ENCODE measurements at regions not wholly inside any gene's neighbourhood (a gene's known extent, or its start where the extent isn't known, plus 50 kb on each side); places are given as distances from the start of the nearest gene placed in this dataset.

DNA sequence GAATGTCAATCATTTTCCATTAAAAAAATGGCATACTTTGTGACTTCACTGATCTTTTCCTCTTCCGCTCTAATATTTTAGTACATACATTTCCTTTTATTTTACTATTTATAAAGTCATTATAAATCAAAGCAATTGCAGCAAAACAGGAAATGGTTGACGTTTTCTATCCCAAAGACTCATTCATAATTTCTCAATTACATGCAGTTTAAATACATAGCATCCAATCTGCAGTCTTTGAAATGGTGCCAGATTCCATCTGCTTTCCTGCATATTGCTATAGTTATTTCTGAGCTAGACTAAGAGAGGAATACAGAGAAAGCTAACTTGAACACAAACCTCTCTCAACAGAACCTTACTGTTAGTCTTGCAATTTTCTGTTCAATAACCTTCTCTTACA lies 179.8 kb downstream of the ZPLD1 start:
- Mint-ChIP-seq H3K36me3 (ENCODE audit: insufficient read depth) (no peaks in the 10 kb centered on the region), H3K4me3 (no peak overlapping the region), H3K9me3 (no peaks in the 10 kb centered on the region), H3K4me1 (no peaks in the 10 kb centered on the region), H3K27me3 (peaks cover 8% of the 10 kb centered on the region), H3K27ac (ENCODE audit: low read depth) (no peak overlapping the region)
- DNase-seq (ENCODE audit: low spot score in 2 of 2): no peak
- ATAC-seq (replicated peaks; ENCODE audit: extremely low read depth, poor library complexity, severe bottlenecking): no peak

- Mint-ChIP-seq H3K27ac (ENCODE audit: low read depth) (no peak overlapping the region), H3K27me3 (peaks cover 20% of the 10 kb centered on the region), H3K4me1 (no peaks in the 10 kb centered on the region), H3K4me3 (no peak overlapping the region), H3K36me3 (ENCODE audit: insufficient read depth) (no peaks in the 10 kb centered on the region), H3K9me3 (peaks cover 5% of the 10 kb centered on the region)
- DNase-seq (ENCODE audit: low spot score in 2 of 2): no peak
- no peak for ATAC-seq (replicated peaks; ENCODE audit: extremely low read depth, poor library complexity, severe bottlenecking)
Measured at GRCh38 chr3:102617381-102617780, 182.6 kb downstream of the ZPLD1 start.

GRCh38 chr3:102619361-102619760 lies 184.5 kb downstream of the ZPLD1 start:
- peaks cover 5% of the 10 kb centered on the region for H3K9me3 Mint-ChIP-seq
- DNase-seq (ENCODE audit: low spot score in 2 of 2) (no peak), ATAC-seq (replicated peaks; ENCODE audit: extremely low read depth, poor library complexity, severe bottlenecking) (no peak)
- H3K36me3 Mint-ChIP-seq (ENCODE audit: insufficient read depth): no peaks in the 10 kb centered on the region
- no peak overlapping the region for H3K27ac Mint-ChIP-seq (ENCODE audit: low read depth)
- H3K4me1 Mint-ChIP-seq: no peaks in the 10 kb centered on the region
- H3K4me3 Mint-ChIP-seq: no peak overlapping the region
- peaks cover 20% of the 10 kb centered on the region for H3K27me3 Mint-ChIP-seq

GRCh38 chr3:102629943-102630342 lies 195.1 kb downstream of the ZPLD1 start:
- H3K27me3 Mint-ChIP-seq: no peaks in the 10 kb centered on the region
- no peak overlapping the region for H3K4me3 Mint-ChIP-seq
- no peaks in the 10 kb centered on the region for H3K4me1 Mint-ChIP-seq
- no peak overlapping the region for H3K27ac Mint-ChIP-seq (ENCODE audit: low read depth)
- no peak for ATAC-seq (replicated peaks; ENCODE audit: extremely low read depth, poor library complexity, severe bottlenecking)
- H3K36me3 Mint-ChIP-seq (ENCODE audit: insufficient read depth): no peaks in the 10 kb centered on the region
- H3K9me3 Mint-ChIP-seq: peaks cover 7% of the 10 kb centered on the region
- DNase-seq (ENCODE audit: low spot score in 2 of 2): no peak

DNA sequence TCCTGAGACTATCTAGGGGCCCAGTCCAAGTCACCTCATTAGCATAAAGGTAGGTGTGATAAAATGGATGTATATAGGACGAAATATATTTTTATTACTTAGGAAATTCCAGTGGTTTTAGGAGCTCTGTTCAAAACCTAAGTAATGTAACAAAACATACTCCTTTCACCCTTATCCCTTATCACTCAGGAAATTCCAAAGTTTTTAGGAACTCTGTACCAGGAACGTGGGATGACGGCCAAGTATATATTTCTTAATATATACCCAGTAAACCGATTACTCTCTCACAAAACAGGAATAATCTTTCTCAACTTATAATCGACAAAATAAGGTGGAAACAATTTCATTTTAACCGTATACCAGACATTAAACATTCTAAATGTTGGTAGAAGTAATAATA lies 195.7 kb downstream of the ZPLD1 start:
- no peaks in the 10 kb centered on the region for H3K4me1 Mint-ChIP-seq
- no peaks in the 10 kb centered on the region for H3K36me3 Mint-ChIP-seq (ENCODE audit: insufficient read depth)
- no peaks in the 10 kb centered on the region for H3K27me3 Mint-ChIP-seq
- H3K4me3 Mint-ChIP-seq: no peak overlapping the region
- H3K27ac Mint-ChIP-seq (ENCODE audit: low read depth): no peak overlapping the region
- peaks cover 7% of the 10 kb centered on the region for H3K9me3 Mint-ChIP-seq
- DNase-seq (ENCODE audit: low spot score in 2 of 2) (no peak), ATAC-seq (replicated peaks; ENCODE audit: extremely low read depth, poor library complexity, severe bottlenecking) (no peak)

- DNase-seq (ENCODE audit: low spot score in 2 of 2) (no peak), ATAC-seq (replicated peaks; ENCODE audit: extremely low read depth, poor library complexity, severe bottlenecking) (no peak)
- Mint-ChIP-seq H3K27ac (ENCODE audit: low read depth) (no peak overlapping the region), H3K9me3 (peaks cover 5% of the 10 kb centered on the region), H3K36me3 (ENCODE audit: insufficient read depth) (no peaks in the 10 kb centered on the region), H3K4me3 (no peak overlapping the region), H3K4me1 (no peaks in the 10 kb centered on the region), H3K27me3 (peaks cover 10% of the 10 kb centered on the region)
Measured at GRCh38 chr3:102643546-102643945, 208.7 kb downstream of the ZPLD1 start.

DNA sequence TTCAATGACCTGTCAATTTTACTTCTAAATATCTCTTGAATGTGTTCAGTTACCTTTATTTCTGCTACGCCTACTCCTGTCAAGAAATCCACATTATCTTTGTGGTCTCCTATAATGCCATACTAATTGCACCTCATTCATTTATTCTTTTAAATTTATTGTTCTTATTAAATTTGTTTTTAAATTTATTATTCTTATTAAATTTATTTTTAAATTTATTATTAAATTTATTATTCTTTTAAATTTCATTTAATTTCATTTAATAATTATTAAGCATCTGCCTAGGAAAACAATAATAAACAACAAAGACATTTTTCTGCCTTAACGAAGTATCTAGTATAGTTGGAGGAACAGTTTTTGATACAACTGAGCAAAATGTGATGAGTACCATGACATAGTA lies 211.7 kb downstream of the ZPLD1 start:
- peaks cover 5% of the 10 kb centered on the region for H3K9me3 Mint-ChIP-seq
- H3K27ac Mint-ChIP-seq (ENCODE audit: low read depth): no peak overlapping the region
- DNase-seq (ENCODE audit: low spot score in 2 of 2) (no peak), ATAC-seq (replicated peaks; ENCODE audit: extremely low read depth, poor library complexity, severe bottlenecking) (no peak)
- H3K4me1 Mint-ChIP-seq: no peaks in the 10 kb centered on the region
- H3K36me3 Mint-ChIP-seq (ENCODE audit: insufficient read depth): no peaks in the 10 kb centered on the region
- no peak overlapping the region for H3K4me3 Mint-ChIP-seq
- no peaks in the 10 kb centered on the region for H3K27me3 Mint-ChIP-seq

GRCh38 chr3:102660653-102661052 lies 225.8 kb downstream of the ZPLD1 start:
- Mint-ChIP-seq H3K36me3 (ENCODE audit: insufficient read depth) (no peaks in the 10 kb centered on the region), H3K9me3 (no peaks in the 10 kb centered on the region), H3K27ac (ENCODE audit: low read depth) (no peak overlapping the region), H3K4me1 (no peaks in the 10 kb centered on the region), H3K4me3 (no peak overlapping the region), H3K27me3 (peaks cover 30% of the 10 kb centered on the region)
- ATAC-seq (replicated peaks; ENCODE audit: extremely low read depth, poor library complexity, severe bottlenecking): no peak
- DNase-seq (ENCODE audit: low spot score in 2 of 2): no peak

GRCh38 chr3:102661707-102662497 lies 227.1 kb downstream of the ZPLD1 start:
- H3K4me3 Mint-ChIP-seq: no peak overlapping the region
- no peaks in the 10 kb centered on the region for H3K9me3 Mint-ChIP-seq
- H3K27me3 Mint-ChIP-seq: peaks cover 34% of the 10 kb centered on the region
- H3K36me3 Mint-ChIP-seq (ENCODE audit: insufficient read depth): peaks cover 1% of the 10 kb centered on the region
- no peak for ATAC-seq (replicated peaks; ENCODE audit: extremely low read depth, poor library complexity, severe bottlenecking)
- H3K27ac Mint-ChIP-seq (ENCODE audit: low read depth): no peak overlapping the region
- no peaks in the 10 kb centered on the region for H3K4me1 Mint-ChIP-seq
- no peak for DNase-seq (ENCODE audit: low spot score in 2 of 2)

- H3K27ac Mint-ChIP-seq (ENCODE audit: low read depth): no peak overlapping the region
- H3K27me3 Mint-ChIP-seq: peaks cover 39% of the 10 kb centered on the region
- DNase-seq (ENCODE audit: low spot score in 2 of 2) (no peak), ATAC-seq (replicated peaks; ENCODE audit: extremely low read depth, poor library complexity, severe bottlenecking) (no peak)
- no peaks in the 10 kb centered on the region for H3K9me3 Mint-ChIP-seq
- no peaks in the 10 kb centered on the region for H3K4me1 Mint-ChIP-seq
- no peak overlapping the region for H3K4me3 Mint-ChIP-seq
- H3K36me3 Mint-ChIP-seq (ENCODE audit: insufficient read depth): peaks cover 1% of the 10 kb centered on the region
Measured at GRCh38 chr3:102662498-102662772, 227.6 kb downstream of the ZPLD1 start.

DNA sequence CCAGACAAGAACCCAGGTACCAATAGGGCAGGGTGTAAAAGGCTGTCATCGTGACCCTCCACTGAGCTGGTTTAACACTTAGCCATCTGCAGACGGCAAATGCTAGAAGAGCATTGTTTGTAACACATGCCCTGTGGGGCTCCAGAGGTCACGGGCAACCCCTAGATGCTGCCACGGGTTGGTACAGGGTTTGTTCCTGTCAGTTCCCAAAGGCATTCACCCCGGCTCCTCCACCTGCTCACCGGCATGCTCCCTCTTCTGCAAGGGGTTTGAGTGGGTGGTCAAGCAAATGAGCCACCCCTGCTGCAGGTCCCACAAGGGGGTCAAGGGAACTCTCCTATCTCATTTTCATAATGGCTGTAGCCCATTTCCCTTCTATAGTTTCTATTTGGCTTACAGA lies 229.3 kb downstream of the ZPLD1 start:
- H3K27me3 Mint-ChIP-seq: peaks cover 32% of the 10 kb centered on the region
- H3K27ac Mint-ChIP-seq (ENCODE audit: low read depth): no peak overlapping the region
- DNase-seq (ENCODE audit: low spot score in 2 of 2): no peak
- H3K4me3 Mint-ChIP-seq: no peak overlapping the region
- H3K9me3 Mint-ChIP-seq: no peaks in the 10 kb centered on the region
- peaks cover 1% of the 10 kb centered on the region for H3K36me3 Mint-ChIP-seq (ENCODE audit: insufficient read depth)
- no peaks in the 10 kb centered on the region for H3K4me1 Mint-ChIP-seq
- ATAC-seq (replicated peaks; ENCODE audit: extremely low read depth, poor library complexity, severe bottlenecking): no peak

GRCh38 chr3:102665183-102665582 lies 230.4 kb downstream of the ZPLD1 start:
- H3K36me3 Mint-ChIP-seq (ENCODE audit: insufficient read depth): peaks cover 1% of the 10 kb centered on the region
- no peak overlapping the region for H3K27ac Mint-ChIP-seq (ENCODE audit: low read depth)
- no peak for DNase-seq (ENCODE audit: low spot score in 2 of 2)
- no peak overlapping the region for H3K4me3 Mint-ChIP-seq
- H3K9me3 Mint-ChIP-seq: no peaks in the 10 kb centered on the region
- H3K27me3 Mint-ChIP-seq: peaks cover 32% of the 10 kb centered on the region
- H3K4me1 Mint-ChIP-seq: no peaks in the 10 kb centered on the region
- ATAC-seq (replicated peaks; ENCODE audit: extremely low read depth, poor library complexity, severe bottlenecking): no peak

GRCh38 chr3:102668247-102668646 lies 233.4 kb downstream of the ZPLD1 start:
- H3K4me3 Mint-ChIP-seq: no peak overlapping the region
- no peak for DNase-seq (ENCODE audit: low spot score in 2 of 2)
- no peaks in the 10 kb centered on the region for H3K4me1 Mint-ChIP-seq
- ATAC-seq (replicated peaks; ENCODE audit: extremely low read depth, poor library complexity, severe bottlenecking): no peak
- H3K9me3 Mint-ChIP-seq: no peaks in the 10 kb centered on the region
- peaks cover 1% of the 10 kb centered on the region for H3K36me3 Mint-ChIP-seq (ENCODE audit: insufficient read depth)
- H3K27me3 Mint-ChIP-seq: peaks cover 31% of the 10 kb centered on the region
- H3K27ac Mint-ChIP-seq (ENCODE audit: low read depth): no peak overlapping the region
